SU-DHL-6 (cell line): ENCODE measurements at regions not wholly inside any gene's neighbourhood (a gene's known extent, or its start where the extent isn't known, plus 50 kb on each side); places are given as distances from the start of the nearest gene placed in this dataset.
"Not testable (repeated sequence)": the region's sequence is repeated elsewhere in the genome, so short reads cannot be mapped to it uniquely, and the experiment has no call there.

Experiments
- H2AFZ ChIP-seq: fragments of 200-600 bp; sonication (generic); 2 replicates; pipeline ENCODE4 v1.6.1; 2014; ENCODE audit warnings: low read depth, mild to moderate bottlenecking, moderate library complexity, mixed read lengths, antibody characterized with exemption, low read length; ENCODE audit not compliant: severe bottlenecking
- H3F3A ChIP-seq: fragments of 200-600 bp; shearing (Covaris generic); 2 replicates; pipeline ENCODE4 v1.6.0; 2016; ENCODE audit warnings: antibody characterized with exemption, mild to moderate bottlenecking; ENCODE audit not compliant: insufficient read depth
- H3K27ac ChIP-seq: fragments of 200-600 bp; sonication (generic); 2 replicates; pipeline ENCODE4 v1.5.1; 2016; ENCODE audit warnings: low read depth, mild to moderate bottlenecking, low read length, moderate library complexity, mixed read lengths
- H3K27me3 ChIP-seq: fragments of 200-600 bp; sonication (generic), shearing (Covaris generic); 2 replicates; pipeline ENCODE4 v1.6.0; 2014; ENCODE audit warnings: mild to moderate bottlenecking, low read length
- H3K36me3 ChIP-seq: fragments of 200-600 bp; sonication (generic); 2 replicates; pipeline ENCODE4 v1.6.1; 2014; ENCODE audit warnings: mild to moderate bottlenecking, low read length, mixed read lengths
- H3K4me2 ChIP-seq: fragments of 300-600, 200-600 bp; shearing (Covaris generic), sonication (generic); 2 replicates; pipeline ENCODE4 v1.6.0; 2014; ENCODE audit warnings: low read length, low read depth, mild to moderate bottlenecking; ENCODE audit not compliant: poor library complexity, severe bottlenecking
- H3K4me3 ChIP-seq: fragments of 200-600 bp; sonication (generic); 2 replicates; pipeline ENCODE4 v1.5.1; 2014; ENCODE audit warnings: antibody characterized with exemption, low read length, mild to moderate bottlenecking, mixed read lengths; ENCODE audit not compliant: insufficient read depth, poor library complexity, severe bottlenecking
- H3K79me2 ChIP-seq: fragments of 200-600 bp; sonication (generic); 2 replicates; pipeline ENCODE4 v1.6.1; 2014; ENCODE audit warnings: mild to moderate bottlenecking, low read length, moderate library complexity; ENCODE audit not compliant: insufficient read depth
- H3K9ac ChIP-seq: fragments of 200-600 bp; sonication (generic); 2 replicates; pipeline ENCODE4 v1.7.0; 2014; ENCODE audit warnings: mild to moderate bottlenecking, low read length
- H3K9me2 ChIP-seq: fragments of 200-600 bp; sonication (generic); replicated peaks from 2 replicates; pipeline ENCODE4 v1.6.1; 2014; ENCODE audit warnings: low read length; ENCODE audit not compliant: insufficient read depth
- H3K9me3 ChIP-seq: fragments of 200-600 bp; sonication (generic); 2 replicates; pipeline ENCODE4 v1.6.1; 2014; ENCODE audit warnings: low read length, mixed read lengths; ENCODE audit not compliant: insufficient read depth
- H4K20me1 ChIP-seq: fragments of 200-600 bp; sonication (generic); 2 replicates; pipeline ENCODE4 v1.6.1; 2014; ENCODE audit warnings: low read depth, mild to moderate bottlenecking, antibody characterized with exemption, low read length, moderate library complexity, mixed read lengths
- CTCF ChIP-seq: fragments of 200-600 bp; sonication (generic); IDR thresholded peaks from one replicate; pipeline ENCODE4 v1.5.1; 2017; ENCODE audit warnings: antibody characterized with exemption, mild to moderate bottlenecking, low read length, moderate library complexity; ENCODE audit not compliant: insufficient read depth, poor library complexity, severe bottlenecking
- EZH2phosphoT487 ChIP-seq: fragments of 200-600 bp; sonication (generic), shearing (Covaris generic); conservative IDR thresholded peaks from 2 replicates; pipeline ENCODE4 v1.6.1; 2018; ENCODE audit warnings: mild to moderate bottlenecking, antibody characterized with exemption, low read length, moderate library complexity, mixed read lengths

- no peak overlapping the region for H3K9ac ChIP-seq
- H3K4me3 ChIP-seq: no peak overlapping the region
- no peaks in the 10 kb centered on the region for H3K36me3 ChIP-seq
- TF ChIP-seq EZH2phosphoT487: no peak
- TF ChIP-seq CTCF: no peak
- H3K9me2 ChIP-seq: no peaks in the 10 kb centered on the region
- no peaks in the 10 kb centered on the region for H3K9me3 ChIP-seq
- no peaks in the 10 kb centered on the region for H3K79me2 ChIP-seq
- H3K27me3 ChIP-seq: no peaks in the 10 kb centered on the region
- no peaks in the 10 kb centered on the region for H3F3A ChIP-seq
- no peak overlapping the region for H2AFZ ChIP-seq
- H3K27ac ChIP-seq: no peak overlapping the region
- no peak overlapping the region for H3K4me2 ChIP-seq
- no peaks in the 10 kb centered on the region for H4K20me1 ChIP-seq
Measured at GRCh38 chr2:102871707-102872106, 109.9 kb downstream of the TMEM182 start.

DNA sequence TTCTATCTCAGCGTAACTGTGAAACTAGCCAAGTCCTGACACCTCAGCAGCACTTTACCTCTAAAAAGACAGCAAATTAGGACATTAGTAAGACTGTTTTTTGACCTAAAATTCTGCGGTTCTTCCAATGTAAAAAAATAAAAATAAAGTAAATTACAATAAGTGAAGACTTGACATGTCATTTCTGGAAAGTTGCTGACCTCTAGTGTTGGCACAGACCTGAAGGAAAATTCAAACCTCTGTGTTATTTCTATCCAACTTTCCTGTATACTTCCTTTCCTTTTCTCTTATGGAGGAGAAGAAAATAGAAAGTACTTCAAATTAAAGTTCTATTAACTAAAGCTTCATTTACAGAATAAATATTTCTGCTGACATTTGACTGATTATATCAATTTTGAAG is 110.6 kb downstream of the TMEM182 start:
- H3K9me3 ChIP-seq: no peaks in the 10 kb centered on the region
- H3K9me2 ChIP-seq: no peaks in the 10 kb centered on the region
- no peaks in the 10 kb centered on the region for H4K20me1 ChIP-seq
- H3K27ac ChIP-seq: no peak overlapping the region
- H3K79me2 ChIP-seq: no peaks in the 10 kb centered on the region
- H3K4me2 ChIP-seq: no peak overlapping the region
- H3K9ac ChIP-seq: no peak overlapping the region
- TF ChIP-seq CTCF (no peak), EZH2phosphoT487 (no peak)
- no peak overlapping the region for H3K4me3 ChIP-seq
- H3K36me3 ChIP-seq: no peaks in the 10 kb centered on the region
- H3K27me3 ChIP-seq: no peaks in the 10 kb centered on the region
- H2AFZ ChIP-seq: no peak overlapping the region
- no peaks in the 10 kb centered on the region for H3F3A ChIP-seq

- H3K4me3 ChIP-seq, H3K9me2 ChIP-seq, H2AFZ ChIP-seq, H3K9ac ChIP-seq, H3K27me3 ChIP-seq, H3K27ac ChIP-seq, H3K79me2 ChIP-seq, H3K9me3 ChIP-seq, H3K36me3 ChIP-seq, H3K4me2 ChIP-seq, H3F3A ChIP-seq, H4K20me1 ChIP-seq: not testable (repeated sequence)
Measured at GRCh38 chr2:102879513-102879912, 117.7 kb downstream of the TMEM182 start.

DNA sequence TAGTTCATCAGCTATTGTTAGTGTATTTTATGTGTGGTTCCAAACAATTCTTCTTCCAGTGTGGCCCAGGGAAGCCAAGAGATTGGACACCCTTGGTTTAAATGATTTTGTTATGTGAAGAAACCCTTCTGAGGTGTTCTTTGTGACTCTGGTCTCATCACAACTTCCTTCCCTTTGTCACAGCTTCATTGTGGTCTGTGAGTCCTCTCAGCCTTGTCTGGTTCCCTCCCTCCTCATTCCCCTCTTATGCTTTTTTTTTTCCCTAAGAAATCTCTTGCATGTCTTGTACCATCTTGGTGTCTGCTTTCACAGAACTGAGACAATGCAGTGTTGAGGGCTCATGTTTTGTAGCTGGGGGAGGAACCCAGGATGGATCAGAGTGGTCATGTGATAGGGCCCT is 118.9 kb downstream of the TMEM182 start:
- TF ChIP-seq CTCF: no peak
- TF ChIP-seq EZH2phosphoT487: no peak
- Histone ChIP-seq H3K9me3 (no peaks in the 10 kb centered on the region), H3F3A (no peaks in the 10 kb centered on the region), H2AFZ (no peak overlapping the region), H3K4me2 (no peak overlapping the region), H3K9ac (no peak overlapping the region), H3K27me3 (no peaks in the 10 kb centered on the region), H3K27ac (no peak overlapping the region), H4K20me1 (no peaks in the 10 kb centered on the region), H3K4me3 (no peak overlapping the region), H3K9me2 (no peaks in the 10 kb centered on the region), H3K36me3 (no peaks in the 10 kb centered on the region), H3K79me2 (no peaks in the 10 kb centered on the region)
